Cortex of kidney (tissue), 1 donor: ENCODE measurements at regions not wholly inside any gene's neighbourhood (a gene's known extent, or its start where the extent isn't known, plus 50 kb on each side); places are given as distances from the start of the nearest gene placed in this dataset.

Experiments
- DNase-seq: peaks from one replicate; lab custom pipeline; 2025; lab: John Stamatoyannopoulos, UW

DNA sequence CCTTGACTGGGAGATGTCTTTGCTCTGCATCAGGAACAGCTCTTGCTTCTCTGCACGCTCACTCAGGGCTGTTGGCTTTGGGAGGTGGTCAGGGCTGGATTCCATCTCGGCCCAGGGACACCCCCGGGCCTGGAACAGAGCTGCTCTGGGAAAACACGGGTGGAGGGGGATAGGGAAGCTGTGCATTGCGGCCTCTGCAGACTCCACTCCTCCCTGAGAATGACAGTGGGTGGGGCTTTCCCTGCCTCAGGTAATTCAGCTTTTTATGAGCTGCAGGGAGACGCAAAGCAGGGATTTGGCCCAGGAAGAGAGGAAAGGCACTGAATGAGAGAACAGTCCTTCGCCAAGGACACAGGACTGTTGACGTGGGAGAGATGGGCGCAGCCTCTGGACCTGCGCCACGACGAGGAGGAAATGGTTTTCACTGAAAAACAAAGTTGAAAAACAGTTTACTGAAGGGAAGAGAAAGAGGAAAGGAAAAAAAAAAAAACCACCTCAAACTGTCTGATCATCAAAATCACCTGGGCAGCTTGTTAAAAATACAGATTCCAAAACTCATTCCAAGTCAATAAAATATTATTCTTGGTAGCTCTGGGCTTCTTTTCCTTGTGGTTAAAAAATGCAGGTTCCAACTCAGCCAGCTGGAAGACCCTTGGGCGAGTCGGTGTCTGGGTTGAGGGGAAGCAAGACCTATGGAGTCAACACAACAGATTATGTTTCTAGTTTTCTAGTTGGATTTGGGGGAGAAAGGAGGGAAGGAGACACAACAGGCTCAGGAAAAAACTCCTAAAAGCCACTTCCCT lies 194.0 kb downstream of the ZFP36L2 start:
- DNase-seq = no peak

GRCh38 chr2:43031471-43032212 lies 194.8 kb downstream of the ZFP36L2 start:
- DNase-seq = no peak

- no peak for DNase-seq
Observed at GRCh38 chr2:43030551-43031307, 195.7 kb downstream of the ZFP36L2 start.

DNA sequence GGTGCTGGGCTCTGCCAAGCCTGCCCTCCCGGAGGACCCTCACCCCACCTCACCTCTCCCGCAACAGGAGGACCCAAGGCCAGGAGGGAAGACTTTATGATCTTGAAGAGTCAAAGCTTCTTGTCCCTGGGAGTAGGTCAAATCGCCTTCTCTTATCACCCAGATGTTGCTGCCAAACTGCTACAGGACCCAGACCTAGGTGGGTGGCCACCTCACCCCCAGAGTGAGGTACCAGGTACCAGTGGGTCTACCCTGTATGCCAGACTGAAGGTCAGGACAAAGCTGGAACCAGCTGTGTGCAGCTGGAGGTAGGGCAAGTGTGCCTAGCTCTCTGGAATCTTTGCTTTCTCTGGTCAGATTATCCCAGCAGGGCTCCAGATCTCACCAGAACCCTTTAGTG lies 197.2 kb downstream of the ZFP36L2 start:
- DNase-seq = no peak

- no peak for DNase-seq
Observed at GRCh38 chr2:43028188-43028587, 198.2 kb downstream of the ZFP36L2 start.

- DNase-seq = no peak
Observed at GRCh38 chr2:43027097-43027873, 199.1 kb downstream of the ZFP36L2 start.

DNA sequence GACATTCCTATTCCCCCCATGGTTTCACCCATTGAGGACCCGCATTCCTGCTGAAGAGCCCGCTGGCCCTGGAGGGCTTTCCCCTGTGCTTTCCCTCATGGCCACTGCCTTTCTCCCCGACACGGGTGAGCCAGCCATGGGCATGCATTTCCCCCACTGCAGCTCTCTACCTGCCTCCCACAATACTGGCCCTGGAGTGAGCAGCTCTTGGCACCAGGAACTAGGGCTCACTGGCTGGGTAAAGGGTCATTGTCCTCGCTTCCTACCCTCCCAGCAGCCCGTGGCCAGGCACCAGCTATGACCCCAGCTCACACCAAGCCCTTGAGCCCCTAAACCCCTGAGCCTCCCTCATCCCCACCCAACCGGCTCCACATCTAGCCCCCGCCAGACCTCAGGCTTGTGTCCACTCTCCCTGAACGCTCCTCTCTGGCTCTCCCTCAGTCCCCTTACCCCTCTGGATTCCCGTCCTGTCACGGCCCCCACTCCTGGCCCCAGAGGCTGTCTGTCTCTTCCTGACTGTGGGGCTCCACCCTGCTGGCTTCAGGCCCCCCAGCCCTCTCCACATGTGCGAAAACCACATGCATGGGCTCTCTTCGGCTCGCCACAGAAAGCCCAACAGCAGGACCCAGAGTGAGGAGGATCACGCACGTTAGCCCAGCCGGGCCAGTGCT lies 199.8 kb downstream of the ZFP36L2 start:
- no peak for DNase-seq

DNA sequence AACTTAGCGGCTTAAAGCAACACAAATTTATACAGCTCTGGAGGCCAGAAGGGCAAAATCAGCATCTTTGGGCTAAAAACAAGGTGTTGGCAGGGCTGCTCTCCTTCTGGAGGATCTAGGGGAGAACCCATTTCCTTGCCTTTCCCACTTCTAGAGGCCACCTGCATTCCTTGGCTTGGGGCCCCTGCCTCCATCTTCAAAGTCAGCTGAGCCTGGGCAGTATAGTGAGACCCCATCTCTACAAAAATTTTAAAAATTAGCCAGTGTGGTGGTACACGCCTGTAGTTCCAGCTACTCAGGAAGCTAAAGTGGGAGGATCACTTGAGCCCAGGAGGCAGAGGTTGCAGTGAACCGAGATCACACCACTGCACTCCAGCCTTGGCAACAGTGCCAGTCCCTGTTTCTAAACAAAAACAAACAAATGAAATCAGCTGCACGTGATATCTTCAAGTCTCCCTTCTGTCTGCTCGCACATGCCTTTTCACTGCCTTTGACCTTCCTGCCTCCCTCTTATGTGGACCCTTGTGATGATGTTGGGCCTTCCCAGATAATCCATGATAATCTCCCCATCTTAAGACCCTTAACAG lies 200.6 kb downstream of the ZFP36L2 start:
- DNase-seq = no peak

- no peak for DNase-seq
Observed at GRCh38 chr2:43024515-43025011, 201.8 kb downstream of the ZFP36L2 start.

GRCh38 chr2:43023791-43024514 lies 202.5 kb downstream of the ZFP36L2 start:
- DNase-seq = no peak

DNA sequence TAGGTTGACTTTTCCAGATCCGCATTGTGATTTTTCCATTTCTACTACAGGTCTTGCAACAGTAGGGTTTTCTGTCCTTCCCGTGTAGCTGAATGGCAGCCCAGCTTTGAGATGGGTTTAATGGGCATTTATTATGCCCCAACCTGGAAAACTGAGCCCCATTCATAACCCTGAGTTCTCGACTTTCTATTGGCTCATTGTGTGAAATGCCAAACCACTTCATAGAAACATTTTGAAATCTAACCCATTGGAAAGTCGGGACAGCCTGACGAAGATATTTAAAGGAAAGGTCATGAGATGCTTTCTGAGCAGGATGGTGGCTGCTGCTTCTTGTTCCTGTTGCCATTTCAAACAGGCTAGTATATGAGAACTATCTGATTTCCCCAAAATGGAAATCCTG lies 203.5 kb downstream of the ZFP36L2 start:
- DNase-seq = no peak

DNA sequence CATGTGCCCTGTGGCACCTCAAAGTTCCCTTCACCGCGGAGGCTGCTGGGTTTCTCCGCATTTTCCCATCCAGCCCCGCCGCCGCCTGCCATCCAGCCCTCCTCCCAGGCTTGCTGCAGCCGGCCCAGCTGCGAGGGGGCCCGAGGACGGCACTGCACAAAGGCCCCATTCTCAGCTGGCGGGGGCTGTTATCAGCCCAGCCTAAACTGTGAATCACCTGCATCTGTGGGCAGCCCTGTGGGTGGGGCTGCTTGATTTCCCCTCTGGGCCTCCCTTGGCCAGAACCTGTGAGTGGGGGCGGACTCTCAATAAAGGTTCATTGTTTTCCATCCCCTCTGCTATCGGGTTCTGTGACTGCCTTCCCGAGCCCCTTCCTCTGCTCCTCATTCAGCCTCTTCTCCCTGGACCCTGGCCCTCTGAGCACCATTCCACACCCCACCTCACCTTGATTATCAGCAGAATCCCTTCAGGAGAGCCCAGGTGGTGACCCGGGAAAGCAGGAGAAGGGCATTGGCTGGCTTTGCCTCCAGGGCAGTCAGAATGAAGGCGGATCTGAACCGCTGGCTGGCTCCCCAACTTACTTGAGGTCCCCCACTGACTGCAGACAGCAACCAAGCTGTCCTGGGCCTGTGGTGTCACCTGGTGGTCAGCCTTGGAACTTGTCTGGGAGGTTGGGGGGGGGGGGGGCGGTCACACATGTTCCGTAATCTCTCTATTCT lies 204.5 kb downstream of the ZFP36L2 start:
- DNase-seq = no peak

GRCh38 chr2:43020990-43021669 lies 205.3 kb downstream of the ZFP36L2 start:
- no peak for DNase-seq

GRCh38 chr2:43020296-43020695 lies 206.1 kb downstream of the ZFP36L2 start:
- DNase-seq = no peak

DNA sequence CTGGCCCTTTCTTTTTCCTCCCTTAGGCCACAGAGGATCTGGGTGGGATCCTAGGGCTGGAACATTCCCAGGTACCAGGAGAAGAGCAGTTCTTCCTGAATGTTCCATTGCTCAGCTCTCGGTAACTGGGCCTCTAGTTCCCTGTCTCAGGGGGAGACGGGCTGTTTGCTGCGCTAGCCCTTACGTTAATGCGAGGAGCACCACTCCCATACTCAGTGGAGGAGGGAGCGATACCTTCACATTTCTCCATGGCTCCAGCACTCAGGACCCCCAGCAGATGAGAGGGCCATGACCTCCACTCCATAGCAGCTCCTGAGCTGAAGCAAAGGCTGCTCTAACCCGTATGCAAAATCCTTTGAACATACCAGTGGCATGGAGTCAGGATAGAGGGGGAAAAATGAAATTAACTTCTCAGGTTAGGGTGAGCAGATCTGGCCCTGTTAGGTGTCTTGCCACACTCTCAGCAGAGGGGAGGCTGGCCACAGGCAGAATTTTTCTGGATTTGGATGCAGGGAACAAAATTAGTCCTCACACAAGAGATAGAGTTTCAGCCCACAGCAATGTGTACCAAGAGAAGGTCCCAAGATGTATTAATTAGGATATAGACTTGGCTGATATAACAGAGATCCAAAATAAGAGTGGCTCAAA lies 206.7 kb downstream of the ZFP36L2 start:
- DNase-seq = no peak

DNA sequence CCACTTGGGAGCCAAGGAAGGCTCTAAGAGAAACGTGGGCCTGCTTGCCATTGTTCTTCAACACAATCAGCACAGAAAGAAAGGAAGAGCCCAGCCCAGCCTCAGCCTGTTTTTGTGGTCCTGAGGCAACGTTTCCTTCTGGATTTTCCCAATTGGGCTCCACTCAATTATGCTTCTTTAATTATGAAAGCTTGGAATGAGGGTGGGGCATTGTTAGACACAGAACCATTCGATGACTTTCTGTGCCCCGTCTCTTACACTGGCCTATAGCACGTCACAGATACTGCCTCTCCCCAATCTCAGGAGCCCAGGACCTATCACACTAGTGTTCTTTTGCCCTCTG lies 207.4 kb downstream of the ZFP36L2 start:
- no peak for DNase-seq

GRCh38 chr2:43018179-43019024 lies 208.0 kb downstream of the ZFP36L2 start:
- DNase-seq = no peak
